ENCODE measurements at regions not wholly inside any gene's neighbourhood (a gene's known extent, or its start where the extent isn't known, plus 50 kb on each side); places are given as distances from the start of the nearest gene placed in this dataset.

DNA sequence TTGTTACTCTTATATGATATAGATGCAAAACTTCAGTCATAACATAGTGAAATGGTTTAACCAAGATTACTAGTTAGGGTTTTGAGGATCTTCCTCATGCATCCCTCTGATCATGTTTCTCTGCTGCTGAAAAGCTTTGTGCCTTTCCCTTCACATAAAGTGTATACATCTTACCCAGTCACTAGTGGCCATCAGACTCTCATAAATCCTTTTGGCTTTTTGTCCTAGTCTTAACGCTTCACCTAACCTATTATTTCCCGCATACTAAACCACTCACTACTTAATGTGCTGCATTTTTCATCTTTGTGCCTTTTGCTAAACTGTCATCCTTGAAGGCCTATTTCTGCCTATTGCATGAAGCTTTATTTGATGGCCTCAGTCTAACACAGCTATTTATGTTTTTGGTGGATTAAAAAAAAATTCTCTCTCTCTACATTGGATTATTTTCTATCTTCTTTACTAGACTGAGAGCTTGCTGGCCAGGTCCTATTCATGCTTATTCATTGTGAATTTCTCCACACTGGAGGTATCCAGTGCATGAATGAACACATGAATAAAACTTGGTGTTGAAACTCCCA is 717.6 kb upstream of the GOLIM4 start:
- Histone ChIP-seq H3K36me3 (ENCODE audit: low read depth) (no peaks in the 10 kb centered on the region), H4K20me1 (ENCODE audit: insufficient read depth) (no peaks in the 10 kb centered on the region), H3F3A (ENCODE audit: insufficient read depth, low read depth) (no peaks in the 10 kb centered on the region), H3K4me1 (replicated peaks; ENCODE audit: insufficient read depth) (no peaks in the 10 kb centered on the region), H3K4me2 (no peak overlapping the region), H3K27me3 (ENCODE audit: insufficient read depth, low read depth) (no peaks in the 10 kb centered on the region), H3K9me3 (ENCODE audit: insufficient read depth, low read depth) (no peaks in the 10 kb centered on the region), H2AFZ (no peak overlapping the region), H3K4me3 (no peak overlapping the region), H3K79me2 (ENCODE audit: low read depth) (no peaks in the 10 kb centered on the region), H3K27ac (no peak overlapping the region), H3K9me2 (ENCODE audit: insufficient read depth) (no peaks in the 10 kb centered on the region)
- TF ChIP-seq, protein P1, sequence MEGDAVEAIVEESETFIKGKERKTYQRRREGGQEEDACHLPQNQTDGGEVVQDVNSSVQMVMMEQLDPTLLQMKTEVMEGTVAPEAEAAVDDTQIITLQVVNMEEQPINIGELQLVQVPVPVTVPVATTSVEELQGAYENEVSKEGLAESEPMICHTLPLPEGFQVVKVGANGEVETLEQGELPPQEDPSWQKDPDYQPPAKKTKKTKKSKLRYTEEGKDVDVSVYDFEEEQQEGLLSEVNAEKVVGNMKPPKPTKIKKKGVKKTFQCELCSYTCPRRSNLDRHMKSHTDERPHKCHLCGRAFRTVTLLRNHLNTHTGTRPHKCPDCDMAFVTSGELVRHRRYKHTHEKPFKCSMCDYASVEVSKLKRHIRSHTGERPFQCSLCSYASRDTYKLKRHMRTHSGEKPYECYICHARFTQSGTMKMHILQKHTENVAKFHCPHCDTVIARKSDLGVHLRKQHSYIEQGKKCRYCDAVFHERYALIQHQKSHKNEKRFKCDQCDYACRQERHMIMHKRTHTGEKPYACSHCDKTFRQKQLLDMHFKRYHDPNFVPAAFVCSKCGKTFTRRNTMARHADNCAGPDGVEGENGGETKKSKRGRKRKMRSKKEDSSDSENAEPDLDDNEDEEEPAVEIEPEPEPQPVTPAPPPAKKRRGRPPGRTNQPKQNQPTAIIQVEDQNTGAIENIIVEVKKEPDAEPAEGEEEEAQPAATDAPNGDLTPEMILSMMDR (conservative IDR thresholded peaks at IDR 0.05) = no peak
- TF ChIP-seq EZH2 (IDR thresholded peaks at IDR 0.05; ENCODE audit: low read depth) = no peak
- POLR2A ChIA-PET (ENCODE audit: unreplicated experiment) = interaction anchor here (0.6 to 0.7 kb wide), 2 partner anchors 10 to 102 kb away, joined by 4 to 5 read pairs; no protein-coding TSS in a partner anchor
- CTCF ChIA-PET = no interaction called here
- intact Hi-C loops (cut with micrococcal nuclease; ENCODE audit: unreplicated experiment) = no loop called here
- no TSS peak for BruUV-seq (replicated peaks)
- DNase-seq = peak in 1 of 2 experiments; percentile 22

DNA sequence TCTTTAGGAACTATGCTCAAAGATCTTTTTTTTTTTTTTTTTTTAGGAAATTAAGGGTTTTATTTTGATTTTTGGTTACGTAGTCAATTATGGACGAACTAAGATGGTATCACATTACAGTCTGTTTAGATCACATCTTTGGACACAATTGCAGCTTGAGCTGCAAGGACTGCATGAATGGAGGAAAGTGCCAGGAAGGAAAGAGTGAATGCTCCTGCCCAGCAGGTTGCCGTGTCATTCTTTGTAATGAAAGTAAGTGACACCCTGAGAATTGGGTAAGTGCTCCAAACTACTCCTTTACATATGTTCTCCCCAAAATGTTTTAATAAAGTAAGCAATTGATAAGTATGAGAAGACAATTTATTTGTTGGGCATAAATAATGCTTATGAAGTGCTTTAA is 716.5 kb upstream of the GOLIM4 start:
- H3K4me3 ChIP-seq = no peak overlapping the region
- no peaks in the 10 kb centered on the region for H3F3A ChIP-seq (ENCODE audit: insufficient read depth, low read depth)
- H3K9me2 ChIP-seq (ENCODE audit: insufficient read depth) = no peaks in the 10 kb centered on the region
- no peak overlapping the region for H3K4me2 ChIP-seq
- H2AFZ ChIP-seq = no peak overlapping the region
- H4K20me1 ChIP-seq (ENCODE audit: insufficient read depth) = no peaks in the 10 kb centered on the region
- H3K36me3 ChIP-seq (ENCODE audit: low read depth) = no peaks in the 10 kb centered on the region
- H3K9me3 ChIP-seq (ENCODE audit: insufficient read depth, low read depth) = no peaks in the 10 kb centered on the region
- ChIA-PET CTCF (interaction anchor here (0.6 to 0.7 kb wide), 2 partner anchors 594 to 718 kb away, joined by 4 to 11 read pairs; no protein-coding TSS in a partner anchor), POLR2A (ENCODE audit: unreplicated experiment) (interaction anchor here (0.7 kb wide), 1 partner anchor 130 kb away, joined by 3 read pairs; no protein-coding TSS in a partner anchor)
- no peaks in the 10 kb centered on the region for H3K4me1 ChIP-seq (replicated peaks; ENCODE audit: insufficient read depth)
- BruUV-seq (replicated peaks) = no TSS peak
- H3K27ac ChIP-seq = no peak overlapping the region
- peak in 1 of 2 experiments; percentile 31 for DNase-seq
- H3K79me2 ChIP-seq (ENCODE audit: low read depth) = no peaks in the 10 kb centered on the region
- intact Hi-C loops (cut with micrococcal nuclease; ENCODE audit: unreplicated experiment) = no loop called here
- TF ChIP-seq EZH2 (IDR thresholded peaks at IDR 0.05; ENCODE audit: low read depth) = no peak
- TF ChIP-seq, protein P1 (conservative IDR thresholded peaks at IDR 0.05) = no peak
- no peaks in the 10 kb centered on the region for H3K27me3 ChIP-seq (ENCODE audit: insufficient read depth, low read depth)

DNA sequence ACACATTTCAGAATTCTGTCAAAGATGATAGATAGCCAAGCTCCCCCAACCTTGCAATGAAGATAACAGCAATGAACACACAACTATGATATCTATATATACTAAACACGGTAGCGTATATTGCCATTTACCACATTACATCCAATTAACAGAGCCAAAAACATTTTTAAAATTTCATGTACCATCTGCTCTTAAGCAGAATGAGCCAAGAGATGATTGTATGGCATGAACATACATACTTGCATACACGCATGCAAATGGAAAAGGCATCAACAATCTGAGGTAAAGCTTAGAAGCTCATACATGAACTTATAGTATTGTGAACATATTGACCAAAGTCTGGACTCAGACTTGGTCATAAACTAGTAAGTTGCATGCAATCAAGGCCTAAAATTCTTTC is 712.9 kb upstream of the GOLIM4 start:
- Histone ChIP-seq H3K79me2 (ENCODE audit: low read depth) (no peaks in the 10 kb centered on the region), H2AFZ (no peak overlapping the region)
- CTCF ChIA-PET = no interaction called here

More for the DNA sequence above, 712.9 kb upstream of the GOLIM4 start:
- POLR2A ChIA-PET (ENCODE audit: unreplicated experiment) = no interaction called here
- DNase-seq = no peak
- intact Hi-C loops (cut with micrococcal nuclease; ENCODE audit: unreplicated experiment) = no loop called here
- H3K9me3 ChIP-seq (ENCODE audit: insufficient read depth, low read depth) = no peaks in the 10 kb centered on the region
- no peaks in the 10 kb centered on the region for H4K20me1 ChIP-seq (ENCODE audit: insufficient read depth)
- H3K27ac ChIP-seq = no peak overlapping the region
- 0 out of 2 replicates have a peak, but pooled peaks cover 2% of the 10 kb centered on the region for H3K4me1 ChIP-seq (replicated peaks; ENCODE audit: insufficient read depth)
- no peak overlapping the region for H3K4me3 ChIP-seq
- TF ChIP-seq, protein P1 (conservative IDR thresholded peaks at IDR 0.05) = no peak
- no peak for TF ChIP-seq EZH2 (IDR thresholded peaks at IDR 0.05; ENCODE audit: low read depth)
- H3K27me3 ChIP-seq (ENCODE audit: insufficient read depth, low read depth) = no peaks in the 10 kb centered on the region
- no peak overlapping the region for H3K4me2 ChIP-seq
- BruUV-seq (replicated peaks) = no TSS peak
- no peaks in the 10 kb centered on the region for H3K36me3 ChIP-seq (ENCODE audit: low read depth)
- no peaks in the 10 kb centered on the region for H3K9me2 ChIP-seq (ENCODE audit: insufficient read depth)
- no peaks in the 10 kb centered on the region for H3F3A ChIP-seq (ENCODE audit: insufficient read depth, low read depth)

Measured in PC-9 (cell line).